Breast epithelium (tissue), 4 donors: ENCODE measurements at regions not wholly inside any gene's neighbourhood (a gene's known extent, or its start where the extent isn't known, plus 50 kb on each side); places are given as distances from the start of the nearest gene placed in this dataset.

Experiments
- DNase-seq, 2 donors: peaks; one replicate each; pipeline ENCODE4 v3.0.0-alpha.2; 2019; ENCODE audit warnings: low spot score in 2 of 2
- H3K27ac ChIP-seq, 2 donors: fragments of 200-600 bp; sonication (generic) in 1 of 2; one replicate each; pipeline ENCODE4 v1.5.1; 2016 to 2019; ENCODE audit warnings: mild to moderate bottlenecking in 1 of 2
- H3K27me3 ChIP-seq, 2 donors: fragments of 200-600 bp; sonication (generic) in 1 of 2; one replicate each; pipeline versions ENCODE4 v1.5.1 to v1.6.0; 2017 to 2019; ENCODE audit warnings: control low read depth in 1 of 2, mild to moderate bottlenecking in 1 of 2
- H3K36me3 ChIP-seq: fragments of 200-600 bp; one replicate; pipeline ENCODE4 v1.5.1; 2019
- H3K4me1 ChIP-seq, 2 donors: fragments of 200-600 bp; sonication (generic); one replicate each; pipeline ENCODE4 v1.5.1; 2016 to 2019; ENCODE audit warnings: control low read depth in 1 of 2
- H3K4me3 ChIP-seq, 3 donors: fragments of 200-600 bp; sonication (generic); 1 replicate in 2 of 3; 2 replicates in 1 of 3; pipeline ENCODE4 v1.5.1; 2016 to 2019; ENCODE audit warnings: mild to moderate bottlenecking in 3 of 3, moderate library complexity in 2 of 3
- H3K9me3 ChIP-seq, 2 donors: fragments of 200-600 bp; sonication (generic) in 1 of 2; one replicate each; pipeline ENCODE4 v1.5.1; 2016 to 2019; ENCODE audit warnings: control low read depth in 1 of 2
- POLR2A ChIP-seq: fragments of 450-650 bp; IDR thresholded peaks from one replicate; pipeline ENCODE4 v1.6.1; 2016; ENCODE audit warnings: antibody characterized with exemption, mild to moderate bottlenecking, moderate library complexity
- POLR2AphosphoS5 ChIP-seq, 3 donors: sonication (generic); formaldehyde crosslinking; IDR thresholded peaks; one replicate each; pipeline ENCODE4 v1.6.1; 2017; ENCODE audit warnings: antibody characterized with exemption in 3 of 3
- intact Hi-C: fragments of 100-400 bp; cut with DNase I; formaldehyde crosslinking; loops from one replicate; pipeline ENCODE4 v1.15.1; 2023; ENCODE audit warnings: low total_unique reads
- TF ChIP-seq, protein P1 (sequence below), 3 donors: fragments of 450-650 bp; IDR thresholded peaks; one replicate each; pipeline ENCODE4 v1.5.1; 2016 to 2017; ENCODE audit warnings: antibody characterized with exemption in 3 of 3, mild to moderate bottlenecking in 3 of 3, moderate library complexity in 3 of 3

DNA sequence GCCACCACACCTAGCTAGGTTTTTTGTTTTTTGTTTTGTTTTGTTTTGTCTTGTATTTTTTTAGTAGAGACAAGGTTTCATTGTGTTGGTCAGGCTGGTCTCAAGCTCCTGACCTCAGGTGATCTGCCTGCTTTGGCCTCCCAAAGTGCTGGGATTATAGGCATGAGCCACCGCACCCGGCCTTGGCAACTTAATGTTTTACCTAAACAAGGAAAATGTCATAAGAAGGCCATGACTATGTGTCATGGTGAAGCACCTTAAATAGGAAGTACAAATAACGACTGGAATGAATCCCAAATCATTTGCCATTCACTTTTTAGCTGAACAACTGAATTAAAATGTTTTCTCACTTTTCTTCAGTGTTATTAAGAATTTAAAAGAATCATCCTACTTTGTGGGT, 465.2 kb downstream of the KCTD12 start:
- Histone ChIP-seq H3K4me1 (no peaks in the 10 kb centered on the region), H3K36me3 (no peaks in the 10 kb centered on the region), H3K27ac (no peak overlapping the region), H3K9me3 (no peaks in the 10 kb centered on the region), H3K4me3 (no peak overlapping the region), H3K27me3 (no peaks in the 10 kb centered on the region)
- no peak for TF ChIP-seq POLR2A
- TF ChIP-seq, protein P1, sequence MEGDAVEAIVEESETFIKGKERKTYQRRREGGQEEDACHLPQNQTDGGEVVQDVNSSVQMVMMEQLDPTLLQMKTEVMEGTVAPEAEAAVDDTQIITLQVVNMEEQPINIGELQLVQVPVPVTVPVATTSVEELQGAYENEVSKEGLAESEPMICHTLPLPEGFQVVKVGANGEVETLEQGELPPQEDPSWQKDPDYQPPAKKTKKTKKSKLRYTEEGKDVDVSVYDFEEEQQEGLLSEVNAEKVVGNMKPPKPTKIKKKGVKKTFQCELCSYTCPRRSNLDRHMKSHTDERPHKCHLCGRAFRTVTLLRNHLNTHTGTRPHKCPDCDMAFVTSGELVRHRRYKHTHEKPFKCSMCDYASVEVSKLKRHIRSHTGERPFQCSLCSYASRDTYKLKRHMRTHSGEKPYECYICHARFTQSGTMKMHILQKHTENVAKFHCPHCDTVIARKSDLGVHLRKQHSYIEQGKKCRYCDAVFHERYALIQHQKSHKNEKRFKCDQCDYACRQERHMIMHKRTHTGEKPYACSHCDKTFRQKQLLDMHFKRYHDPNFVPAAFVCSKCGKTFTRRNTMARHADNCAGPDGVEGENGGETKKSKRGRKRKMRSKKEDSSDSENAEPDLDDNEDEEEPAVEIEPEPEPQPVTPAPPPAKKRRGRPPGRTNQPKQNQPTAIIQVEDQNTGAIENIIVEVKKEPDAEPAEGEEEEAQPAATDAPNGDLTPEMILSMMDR (IDR thresholded peaks at IDR 0.05): no peak
- no peak for TF ChIP-seq POLR2AphosphoS5 (IDR thresholded peaks at IDR 0.05)
- intact Hi-C loops: no loop called here
- no peak for DNase-seq

- Histone ChIP-seq H3K4me3 (no peak overlapping the region), H3K9me3 (no peaks in the 10 kb centered on the region), H3K4me1 (no peaks in the 10 kb centered on the region), H3K36me3 (no peaks in the 10 kb centered on the region), H3K27ac (no peak overlapping the region), H3K27me3 (no peaks in the 10 kb centered on the region)
- no peak for TF ChIP-seq POLR2AphosphoS5 (IDR thresholded peaks at IDR 0.05)
- no peak for TF ChIP-seq POLR2A
- TF ChIP-seq, protein P1 (IDR thresholded peaks at IDR 0.05): no peak
- DNase-seq: no peak
- intact Hi-C loops: no loop called here
These were observed 467.8 kb downstream of the KCTD12 start for GRCh38 chr13:76418404-76418803.

GRCh38 chr13:76414320-76414719, 471.9 kb downstream of the KCTD12 start:
- no peak for DNase-seq
- Histone ChIP-seq H3K27me3 (no peaks in the 10 kb centered on the region), H3K27ac (no peak overlapping the region), H3K9me3 (no peaks in the 10 kb centered on the region), H3K4me3 (no peak overlapping the region), H3K36me3 (no peaks in the 10 kb centered on the region), H3K4me1 (no peaks in the 10 kb centered on the region)
- TF ChIP-seq, protein P1 (IDR thresholded peaks at IDR 0.05): no peak
- TF ChIP-seq POLR2AphosphoS5 (IDR thresholded peaks at IDR 0.05) (no peak), POLR2A (no peak)
- intact Hi-C loops: no loop called here

DNA sequence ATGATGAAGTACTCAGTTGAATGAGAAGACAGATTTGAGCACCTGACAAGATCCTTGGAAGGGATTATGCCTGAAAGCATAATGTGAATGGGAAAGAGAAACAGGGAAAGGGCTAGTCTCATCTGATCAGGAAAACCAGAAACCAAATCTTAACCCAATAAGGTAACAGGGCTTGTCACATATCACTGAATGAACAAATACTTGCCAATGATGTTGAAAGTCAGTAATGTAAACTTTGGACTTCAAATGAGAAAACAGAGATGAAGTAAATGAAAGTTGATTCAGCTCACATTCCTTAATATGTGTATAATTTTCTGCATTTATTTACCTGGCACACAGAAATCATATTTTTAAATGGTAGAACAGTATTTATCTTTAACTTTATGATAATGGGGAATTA, 480.0 kb downstream of the KCTD12 start:
- DNase-seq: no peak
- TF ChIP-seq POLR2AphosphoS5 (IDR thresholded peaks at IDR 0.05) (no peak), POLR2A (no peak)
- TF ChIP-seq, protein P1 (IDR thresholded peaks at IDR 0.05): no peak
- intact Hi-C loops: no loop called here
- Histone ChIP-seq H3K4me1 (no peaks in the 10 kb centered on the region), H3K27ac (no peak overlapping the region), H3K9me3 (no peaks in the 10 kb centered on the region), H3K36me3 (no peaks in the 10 kb centered on the region), H3K27me3 (no peaks in the 10 kb centered on the region), H3K4me3 (no peak overlapping the region)

DNA sequence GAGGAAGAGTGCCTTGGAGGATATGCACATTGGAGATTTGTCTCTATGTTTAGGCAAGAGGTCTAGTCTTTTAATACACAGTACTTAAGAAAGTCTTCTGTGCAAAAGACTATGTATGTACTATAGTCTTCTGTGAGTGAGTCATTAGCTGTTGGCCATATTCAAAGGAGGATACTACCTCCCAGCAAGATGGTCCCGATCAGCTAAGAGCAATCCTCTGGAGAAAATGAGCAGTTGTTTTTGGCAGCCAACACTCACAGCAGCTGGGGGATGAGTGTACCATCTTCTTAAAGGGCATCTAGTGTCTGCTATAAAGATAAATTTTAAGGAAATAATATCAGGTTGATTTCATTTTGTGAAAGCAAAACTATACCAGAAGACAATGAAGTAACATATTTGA, 487.8 kb downstream of the KCTD12 start:
- TF ChIP-seq POLR2AphosphoS5 (IDR thresholded peaks at IDR 0.05): no peak
- TF ChIP-seq POLR2A: no peak
- TF ChIP-seq, protein P1 (IDR thresholded peaks at IDR 0.05): no peak
- no peaks in the 10 kb centered on the region for H3K36me3 ChIP-seq
- H3K27me3 ChIP-seq: no peaks in the 10 kb centered on the region
- no peak overlapping the region for H3K4me3 ChIP-seq
- H3K4me1 ChIP-seq: no peaks in the 10 kb centered on the region
- no peaks in the 10 kb centered on the region for H3K9me3 ChIP-seq
- no peak for DNase-seq
- no peak overlapping the region for H3K27ac ChIP-seq
- intact Hi-C loops: no loop called here
